ENCODE measurements at regions not wholly inside any gene's neighbourhood (a gene's known extent, or its start where the extent isn't known, plus 50 kb on each side); places are given as distances from the start of the nearest gene placed in this dataset.

- no peak overlapping the region for H3K4me2 ChIP-seq (ENCODE audit: low read length)
- peaks cover 5% of the 10 kb centered on the region; the same call in 1 of the 2 replicates for H3K4me1 ChIP-seq (ENCODE audit: low read length)
- H2AFZ ChIP-seq (ENCODE audit: low read depth, low read length), result no peak overlapping the region
- no peaks in the 10 kb centered on the region for H3K27me3 ChIP-seq (ENCODE audit: low read depth, low read length)
- H3K27ac ChIP-seq (ENCODE audit: low read length), result no peak overlapping the region
- no peak overlapping the region for H3K9ac ChIP-seq (ENCODE audit: low read length)
- no peaks in the 10 kb centered on the region for H3K79me2 ChIP-seq (ENCODE audit: low read length)
- no peaks in the 10 kb centered on the region; the same call in 1 of the 2 replicates for H4K20me1 ChIP-seq (ENCODE audit: insufficient read depth, low read length)
- H3K36me3 ChIP-seq (replicated peaks; ENCODE audit: low read depth, low read length), result no peaks in the 10 kb centered on the region
- H3K9me3 ChIP-seq (ENCODE audit: insufficient read depth, low read length), result no peaks in the 10 kb centered on the region
- H3K4me3 ChIP-seq (ENCODE audit: low read length), result no peak overlapping the region
- TF ChIP-seq EZH2phosphoT487 (IDR thresholded peaks at IDR 0.05; ENCODE audit: low read depth) (no peak), CTCF (IDR thresholded peaks at IDR 0.05; ENCODE audit: low read depth, low read length) (no peak)
Measured at GRCh38 chr16:52367821-52368220, 179.1 kb downstream of the TOX3 start.

- no peak overlapping the region for H2AFZ ChIP-seq (ENCODE audit: low read depth, low read length)
- no peaks in the 10 kb centered on the region for H3K36me3 ChIP-seq (replicated peaks; ENCODE audit: low read depth, low read length)
- no peaks in the 10 kb centered on the region for H3K27me3 ChIP-seq (ENCODE audit: low read depth, low read length)
- no peak overlapping the region for H3K4me2 ChIP-seq (ENCODE audit: low read length)
- H3K9ac ChIP-seq (ENCODE audit: low read length), result no peak overlapping the region
- peaks cover 5% of the 10 kb centered on the region; the same call in 1 of the 2 replicates for H3K4me1 ChIP-seq (ENCODE audit: low read length)
- H3K4me3 ChIP-seq (ENCODE audit: low read length), result no peak overlapping the region
- no peaks in the 10 kb centered on the region; the same call in 1 of the 2 replicates for H4K20me1 ChIP-seq (ENCODE audit: insufficient read depth, low read length)
- no peaks in the 10 kb centered on the region for H3K79me2 ChIP-seq (ENCODE audit: low read length)
- TF ChIP-seq EZH2phosphoT487 (IDR thresholded peaks at IDR 0.05; ENCODE audit: low read depth) (no peak), CTCF (IDR thresholded peaks at IDR 0.05; ENCODE audit: low read depth, low read length) (no peak)
- H3K27ac ChIP-seq (ENCODE audit: low read length), result no peak overlapping the region
- no peaks in the 10 kb centered on the region for H3K9me3 ChIP-seq (ENCODE audit: insufficient read depth, low read length)
Measured at GRCh38 chr16:52366983-52367382, 180.0 kb downstream of the TOX3 start.

- Histone ChIP-seq H3K9ac (ENCODE audit: low read length) (no peak overlapping the region), H3K4me2 (ENCODE audit: low read length) (no peak overlapping the region), H3K27me3 (ENCODE audit: low read depth, low read length) (no peaks in the 10 kb centered on the region), H2AFZ (ENCODE audit: low read depth, low read length) (no peak overlapping the region), H3K4me3 (ENCODE audit: low read length) (no peak overlapping the region), H3K79me2 (ENCODE audit: low read length) (no peaks in the 10 kb centered on the region), H4K20me1 (ENCODE audit: insufficient read depth, low read length) (no peaks in the 10 kb centered on the region; the same call in 1 of the 2 replicates), H3K9me3 (ENCODE audit: insufficient read depth, low read length) (no peaks in the 10 kb centered on the region), H3K27ac (ENCODE audit: low read length) (no peak overlapping the region), H3K4me1 (ENCODE audit: low read length) (peaks cover 5% of the 10 kb centered on the region; the same call in 1 of the 2 replicates), H3K36me3 (replicated peaks; ENCODE audit: low read depth, low read length) (no peaks in the 10 kb centered on the region)
- no peak for TF ChIP-seq CTCF (IDR thresholded peaks at IDR 0.05; ENCODE audit: low read depth, low read length)
- TF ChIP-seq EZH2phosphoT487 (IDR thresholded peaks at IDR 0.05; ENCODE audit: low read depth), result no peak
Measured at GRCh38 chr16:52364500-52364899, 182.4 kb downstream of the TOX3 start.

- H2AFZ ChIP-seq (ENCODE audit: low read depth, low read length), result no peak overlapping the region
- no peaks in the 10 kb centered on the region for H3K79me2 ChIP-seq (ENCODE audit: low read length)
- H3K27ac ChIP-seq (ENCODE audit: low read length), result no peak overlapping the region
- H3K4me1 ChIP-seq (ENCODE audit: low read length), result peaks cover 5% of the 10 kb centered on the region; the same call in 1 of the 2 replicates
- H3K9ac ChIP-seq (ENCODE audit: low read length), result no peak overlapping the region
- no peak for TF ChIP-seq EZH2phosphoT487 (IDR thresholded peaks at IDR 0.05; ENCODE audit: low read depth)
- no peak for TF ChIP-seq CTCF (IDR thresholded peaks at IDR 0.05; ENCODE audit: low read depth, low read length)
- H3K4me2 ChIP-seq (ENCODE audit: low read length), result no peak overlapping the region
- H4K20me1 ChIP-seq (ENCODE audit: insufficient read depth, low read length), result no peaks in the 10 kb centered on the region; the same call in 1 of the 2 replicates
- H3K36me3 ChIP-seq (replicated peaks; ENCODE audit: low read depth, low read length), result no peaks in the 10 kb centered on the region
- no peak overlapping the region for H3K4me3 ChIP-seq (ENCODE audit: low read length)
- H3K27me3 ChIP-seq (ENCODE audit: low read depth, low read length), result no peaks in the 10 kb centered on the region
- H3K9me3 ChIP-seq (ENCODE audit: insufficient read depth, low read length), result no peaks in the 10 kb centered on the region
Measured at GRCh38 chr16:52363082-52363481, 183.9 kb downstream of the TOX3 start.
